Panc1 (cell line): ENCODE measurements at regions not wholly inside any gene's neighbourhood (a gene's known extent, or its start where the extent isn't known, plus 50 kb on each side); places are given as distances from the start of the nearest gene placed in this dataset.

Experiments used
- ATAC-seq: fragments of 200-7000 bp; cut with Tn5 transposase; 2 replicates; pipeline ENCODE4 v1.9.1; 2020; ENCODE audit warnings: mild to moderate bottlenecking, moderate library complexity
- BruUV-seq: library from RNA; stranded (reverse); fragments of 400-500 nt; replicated peaks from 2 replicates; lab custom pipeline; 2021; lab: Mats Ljungman, UMichigan
- CTCF ChIA-PET: fragments of 300-600 bp; sonication (Branson Sonifier 250); formaldehyde crosslinking; loops from one replicate; lab custom pipeline; 2022; ENCODE audit warnings: antibody characterized with exemption; lab: Charles Lee
- POLR2A ChIA-PET: fragments of 300-600 bp; sonication (Branson Sonifier 250); formaldehyde crosslinking; loops from one replicate; lab custom pipeline; 2022; ENCODE audit warnings: antibody characterized with exemption; lab: Charles Lee
- DNase-seq: peaks from one replicate; pipeline ENCODE4 v3.0.0-alpha.2; 2010; ENCODE audit warnings: low read depth, low spot score
- H3K27ac ChIP-seq: 2 replicates; pipeline ENCODE4 v1.5.1; 2011; ENCODE audit warnings: mild to moderate bottlenecking, low read length, inconsistent platforms
- H3K27me3 ChIP-seq: fragments of 200-500 bp; sonication (Bioruptor generic); 2 replicates; pipeline ENCODE4 v1.6.0; 2014; ENCODE audit warnings: low read length, inconsistent platforms; ENCODE audit not compliant: control insufficient read depth, insufficient read depth
- H3K36me3 ChIP-seq: fragments of 200-500 bp; sonication (Bioruptor generic); 2 replicates; pipeline ENCODE4 v1.5.1; 2014; ENCODE audit warnings: inconsistent platforms, mild to moderate bottlenecking, low read length, moderate library complexity; ENCODE audit not compliant: control insufficient read depth, insufficient read depth
- H3K4me1 ChIP-seq: 2 replicates; pipeline ENCODE4 v1.5.1; 2011; ENCODE audit warnings: inconsistent platforms, mild to moderate bottlenecking, low read length, moderate library complexity; ENCODE audit not compliant: control insufficient read depth, insufficient read depth
- H3K4me3 ChIP-seq, 2 experiments: 2 replicates each; pipeline ENCODE4 v1.5.1; 2011 to 2012; ENCODE audit warnings: low read depth in 2 of 2, low read length in 2 of 2, mild to moderate bottlenecking in 2 of 2, inconsistent platforms in 1 of 2, moderate library complexity in 1 of 2
- H3K9me3 ChIP-seq: fragments of 200-500 bp; sonication (Bioruptor generic); 2 replicates; pipeline ENCODE4 v1.5.1; 2014; ENCODE audit warnings: low read depth, mild to moderate bottlenecking, inconsistent platforms, low read length, moderate library complexity; ENCODE audit not compliant: control insufficient read depth, insufficient read depth
- CTCF ChIP-seq: fragments of 450-650 bp; IDR thresholded peaks from 2 replicates; pipeline ENCODE4 v1.5.1; 2017; ENCODE audit warnings: mild to moderate bottlenecking
- POLR2AphosphoS5 ChIP-seq: IDR thresholded peaks from 2 replicates; pipeline ENCODE4 v1.6.1; 2012; ENCODE audit warnings: mild to moderate bottlenecking, low read depth, low read length, moderate library complexity
- REST ChIP-seq, 2 experiments: IDR thresholded peaks; 2 replicates each; pipeline ENCODE4 v1.6.1; 2011 to 2012; ENCODE audit warnings: low read depth in 2 of 2, control low read depth in 1 of 2, low read length in 1 of 2, mild to moderate bottlenecking in 1 of 2, moderate library complexity in 1 of 2; ENCODE audit not compliant: insufficient read depth in 1 of 2
- SIN3A ChIP-seq: IDR thresholded peaks from 2 replicates; pipeline ENCODE4 v1.6.1; 2012; ENCODE audit warnings: low read depth, mild to moderate bottlenecking, low read length, moderate library complexity, borderline replicate concordance; ENCODE audit not compliant: insufficient read depth
- TCF7L2 ChIP-seq: IDR thresholded peaks from 2 replicates; pipeline ENCODE4 v1.6.1; 2011; ENCODE audit warnings: mild to moderate bottlenecking, low read depth, low read length, inconsistent platforms
- in situ Hi-C: cut with HindIII; loops from 2 replicates; pipeline ENCODE4 v1.10.0; 2016; ENCODE audit warnings: low sequenced_read_pairs, low pct_unique_long_range_greater_than_20kb
- intact Hi-C: fragments of 100-400 bp; cut with micrococcal nuclease; formaldehyde crosslinking; loops from one replicate; pipeline ENCODE4 v1.10.0; 2022; ENCODE audit not compliant: unreplicated experiment

DNA sequence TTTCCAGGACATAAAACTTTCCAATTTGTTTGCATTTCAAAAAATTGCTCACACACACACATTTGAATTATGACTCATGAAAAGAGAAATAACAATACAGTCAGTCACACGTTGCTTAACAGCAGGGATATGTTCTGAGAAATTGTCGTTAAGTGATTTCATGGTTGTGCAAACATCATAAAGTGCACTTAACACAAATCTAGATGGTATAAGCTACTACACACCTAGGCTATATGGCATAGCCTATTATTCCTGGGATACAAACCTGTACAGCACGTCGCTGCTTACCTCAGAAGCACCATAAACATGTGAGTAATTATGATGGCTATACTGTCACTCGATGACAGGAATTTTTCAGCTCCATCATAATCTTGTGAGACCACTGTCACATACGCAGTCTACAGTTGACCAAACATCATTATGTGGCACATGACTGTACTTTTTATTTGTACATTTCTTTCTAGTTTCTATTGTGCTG, 378.2 kb downstream of the ACTL7B start:
- Histone ChIP-seq H3K27me3 (no peaks in the 10 kb centered on the region), H3K27ac (no peak overlapping the region), H3K9me3 (no peaks in the 10 kb centered on the region), H3K4me1 (no peaks in the 10 kb centered on the region; the same call in none of the 2 replicates), H3K4me3 (no peak overlapping the region), H3K36me3 (no peaks in the 10 kb centered on the region)
- ATAC-seq, result peak; percentile 77
- in situ Hi-C loops, result no loop called here
- POLR2A ChIA-PET, result no interaction called here
- TF ChIP-seq REST (IDR thresholded peaks at IDR 0.05; ENCODE audit: insufficient read depth in 1 of 2, low read depth in 2 of 2, low read length in 1 of 2) (no peak), POLR2AphosphoS5 (no peak), SIN3A (no peak), TCF7L2 (no peak), CTCF (no peak)
- intact Hi-C loops, result no loop called here
- DNase-seq, result peak; percentile 77
- no TSS peak for BruUV-seq
- CTCF ChIA-PET, result no interaction called here

DNA sequence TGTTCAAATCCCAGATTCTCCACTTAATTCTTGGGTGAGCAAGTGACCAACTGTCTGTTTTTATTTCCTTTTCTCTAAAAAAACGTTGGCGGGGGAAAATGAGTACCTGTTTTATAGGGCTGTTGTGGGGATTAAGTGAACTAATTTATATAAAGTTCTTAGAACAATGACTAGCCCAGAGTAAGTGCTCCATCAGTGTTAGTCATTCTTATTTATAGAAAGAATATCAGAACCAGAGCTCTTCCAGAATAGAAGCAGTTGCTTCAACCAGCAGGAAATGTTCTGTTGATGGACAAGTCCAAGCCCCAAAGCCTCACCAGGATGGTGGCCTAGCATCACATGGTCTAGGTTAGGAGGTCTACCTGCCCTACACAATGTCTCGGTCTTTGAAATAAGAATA, 379.2 kb downstream of the ACTL7B start:
- TF ChIP-seq CTCF, result no peak
- no peak for TF ChIP-seq SIN3A
- H3K27ac ChIP-seq, result no peak overlapping the region
- no peaks in the 10 kb centered on the region for H3K36me3 ChIP-seq
- in situ Hi-C loops (no loop called here), intact Hi-C loops (no loop called here)
- CTCF ChIA-PET, result no interaction called here
- no peaks in the 10 kb centered on the region for H3K27me3 ChIP-seq
- no peaks in the 10 kb centered on the region for H3K9me3 ChIP-seq
- no peaks in the 10 kb centered on the region; the same call in none of the 2 replicates for H3K4me1 ChIP-seq
- no TSS peak for BruUV-seq
- DNase-seq, result no peak
- ATAC-seq, result no peak
- no peak overlapping the region for H3K4me3 ChIP-seq
- POLR2A ChIA-PET, result no interaction called here
